ENCODE measurements at regions not wholly inside any gene's neighbourhood (a gene's known extent, or its start where the extent isn't known, plus 50 kb on each side); places are given as distances from the start of the nearest gene placed in this dataset.
A peak's percentile ranks its signal among the peaks of the same experiment; 100 is the strongest.

DNA sequence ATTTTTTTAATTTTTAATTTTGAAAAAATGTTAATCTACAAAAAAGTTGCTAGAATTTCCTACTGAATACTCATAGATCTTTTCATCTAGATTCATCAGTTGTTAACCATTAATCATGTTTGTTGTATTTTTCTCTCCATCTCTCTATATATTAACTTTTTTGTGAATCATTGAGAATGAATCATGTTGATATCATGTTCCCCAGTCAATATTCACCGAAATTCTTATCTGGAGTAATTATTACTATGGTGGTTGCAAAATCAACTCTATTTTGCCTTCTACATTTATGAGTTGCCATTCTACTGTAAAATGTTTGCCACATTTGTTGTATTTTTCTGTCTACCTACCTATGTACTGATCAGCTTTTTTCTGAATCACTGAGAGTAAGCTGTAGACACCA, 154.0 kb downstream of the SPP2 start:
- Histone ChIP-seq H3K4me3 (no peak overlapping the region), H3K9me3 (no peaks in the 10 kb centered on the region), H3K4me1 (ENCODE audit: low read depth) (no peaks in the 10 kb centered on the region), H3K36me3 (ENCODE audit: low read depth) (no peaks in the 10 kb centered on the region)
- intact Hi-C loops (cut with DNase I, micrococcal nuclease): no loop called here
- ATAC-seq: no peak
- TF ChIP-seq CTCF (IDR thresholded peaks at IDR 0.05): no peak
- DNase-seq: no peak

- DNase-seq (peak in 1 of 3 donors; percentile 7), ATAC-seq (peak; percentile 44)
- H3K4me1 ChIP-seq (ENCODE audit: low read depth): no peaks in the 10 kb centered on the region
- no peak for TF ChIP-seq CTCF (IDR thresholded peaks at IDR 0.05)
- intact Hi-C loops (cut with DNase I, micrococcal nuclease): no loop called here
- no peak overlapping the region for H3K4me3 ChIP-seq
- no peaks in the 10 kb centered on the region for H3K9me3 ChIP-seq
- H3K36me3 ChIP-seq (ENCODE audit: low read depth): no peaks in the 10 kb centered on the region
Measured at GRCh38 chr2:234203135-234203984, 152.9 kb downstream of the SPP2 start.

GRCh38 chr2:234202601-234203000, 152.1 kb downstream of the SPP2 start:
- intact Hi-C loops (cut with DNase I, micrococcal nuclease): no loop called here
- TF ChIP-seq CTCF (IDR thresholded peaks at IDR 0.05): no peak
- no peak for DNase-seq
- H3K36me3 ChIP-seq (ENCODE audit: low read depth): no peaks in the 10 kb centered on the region
- no peak for ATAC-seq
- no peaks in the 10 kb centered on the region for H3K4me1 ChIP-seq (ENCODE audit: low read depth)
- no peak overlapping the region for H3K4me3 ChIP-seq
- no peaks in the 10 kb centered on the region for H3K9me3 ChIP-seq

GRCh38 chr2:234199996-234200395, 149.5 kb downstream of the SPP2 start:
- Histone ChIP-seq H3K9me3 (no peaks in the 10 kb centered on the region), H3K36me3 (ENCODE audit: low read depth) (no peaks in the 10 kb centered on the region), H3K4me1 (ENCODE audit: low read depth) (no peaks in the 10 kb centered on the region), H3K4me3 (no peak overlapping the region)
- intact Hi-C loops (cut with DNase I, micrococcal nuclease): no loop called here
- no peak for TF ChIP-seq CTCF (IDR thresholded peaks at IDR 0.05)
- DNase-seq (no peak), ATAC-seq (no peak)

DNA sequence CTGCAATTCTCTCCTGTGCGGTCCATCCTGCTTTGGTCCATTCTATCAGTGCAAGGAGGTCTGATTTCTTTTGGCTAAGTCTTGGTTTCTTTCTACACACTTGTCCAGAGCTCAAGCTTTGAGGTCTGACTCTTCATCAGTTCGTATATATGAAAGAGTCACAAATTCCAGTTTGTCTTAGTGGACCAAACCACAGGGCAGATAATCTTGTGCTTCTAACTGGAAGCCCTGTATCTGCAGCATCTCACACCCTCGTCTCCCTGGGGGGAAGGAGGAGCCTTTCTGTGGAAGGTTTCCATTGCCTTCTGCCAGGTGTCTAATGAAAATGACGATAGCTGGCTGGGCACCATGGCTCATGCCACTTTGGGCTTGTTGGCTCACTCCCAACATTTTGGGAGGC, 148.5 kb downstream of the SPP2 start:
- Histone ChIP-seq H3K4me3 (no peak overlapping the region), H3K36me3 (ENCODE audit: low read depth) (no peaks in the 10 kb centered on the region), H3K9me3 (no peaks in the 10 kb centered on the region), H3K4me1 (ENCODE audit: low read depth) (no peaks in the 10 kb centered on the region)
- ATAC-seq: no peak
- TF ChIP-seq CTCF (IDR thresholded peaks at IDR 0.05): no peak
- intact Hi-C loops (cut with DNase I, micrococcal nuclease): no loop called here
- no peak for DNase-seq
